Loucy (cell line): ENCODE measurements at regions not wholly inside any gene's neighbourhood (a gene's known extent, or its start where the extent isn't known, plus 50 kb on each side); places are given as distances from the start of the nearest gene placed in this dataset.

Experiments
- H2AFZ ChIP-seq: fragments of 200-600 bp; sonication (generic); 2 replicates; pipeline ENCODE4 v1.6.0; 2016; ENCODE audit warnings: antibody characterized with exemption, mild to moderate bottlenecking, low read length, moderate library complexity
- H3F3A ChIP-seq: fragments of 200-600 bp; 2 replicates; pipeline ENCODE4 v1.6.0; 2016; ENCODE audit warnings: antibody characterized with exemption, low read depth, mild to moderate bottlenecking
- H3K27me3 ChIP-seq: fragments of 200-600 bp; sonication (generic); 2 replicates; pipeline ENCODE4 v1.6.1; 2014; ENCODE audit warnings: low read length, mild to moderate bottlenecking; ENCODE audit not compliant: insufficient read depth, poor library complexity, severe bottlenecking
- H3K36me3 ChIP-seq: fragments of 200-600 bp; sonication (generic); 2 replicates; pipeline ENCODE4 v1.6.1; 2016; ENCODE audit warnings: low read length; ENCODE audit not compliant: insufficient read depth
- H3K4me1 ChIP-seq: fragments of 200-600 bp; sonication (generic); 2 replicates; pipeline ENCODE4 v1.5.1; 2014; ENCODE audit warnings: low read length, mild to moderate bottlenecking; ENCODE audit not compliant: insufficient read depth, poor library complexity, severe bottlenecking
- H3K4me2 ChIP-seq: fragments of 200-600 bp; sonication (generic); 2 replicates; pipeline ENCODE4 v1.6.0; 2014; ENCODE audit warnings: antibody characterized with exemption, low read length, low read depth, mild to moderate bottlenecking; ENCODE audit not compliant: poor library complexity, severe bottlenecking
- H3K4me3 ChIP-seq: fragments of 200-600 bp; sonication (generic); 2 replicates; pipeline ENCODE4 v1.5.1; 2014; ENCODE audit warnings: low read length, mild to moderate bottlenecking, mixed read lengths; ENCODE audit not compliant: poor library complexity, severe bottlenecking
- H3K79me2 ChIP-seq: fragments of 200-600 bp; sonication (generic); 2 replicates; pipeline ENCODE4 v1.6.1; 2014; ENCODE audit warnings: low read length; ENCODE audit not compliant: insufficient read depth
- H3K9ac ChIP-seq: fragments of 200-600 bp; sonication (generic); 2 replicates; pipeline ENCODE4 v1.6.0; 2014; ENCODE audit warnings: mild to moderate bottlenecking, low read depth, low read length, moderate library complexity; ENCODE audit not compliant: poor library complexity, severe bottlenecking
- H3K9me2 ChIP-seq: fragments of 200-600 bp; sonication (generic); replicated peaks from 2 replicates; pipeline ENCODE4 v1.6.1; 2016; ENCODE audit warnings: low read depth, low read length, mixed read lengths
- H3K9me3 ChIP-seq: fragments of 200-600 bp; sonication (generic); 2 replicates; pipeline ENCODE4 v1.6.1; 2014; ENCODE audit warnings: mild to moderate bottlenecking, antibody characterized with exemption, low read length, low read depth; ENCODE audit not compliant: insufficient read depth
- H4K20me1 ChIP-seq: fragments of 200-600 bp; sonication (generic); 2 replicates; pipeline ENCODE4 v1.6.0; 2014; ENCODE audit warnings: antibody characterized with exemption, low read length, mild to moderate bottlenecking; ENCODE audit not compliant: insufficient read depth, poor library complexity, severe bottlenecking
- EZH2phosphoT487 ChIP-seq: fragments of 200-600 bp; IDR thresholded peaks from 2 replicates; pipeline ENCODE4 v1.6.1; 2018; ENCODE audit warnings: antibody characterized with exemption, mild to moderate bottlenecking, moderate library complexity, borderline replicate concordance
- TF ChIP-seq, protein P1 (sequence below): fragments of 200-600 bp; sonication (generic); conservative IDR thresholded peaks from 2 replicates; pipeline ENCODE4 v1.5.1; 2014; ENCODE audit warnings: mild to moderate bottlenecking, antibody characterized with exemption, low read length

GRCh38 chr7:116087984-116088383, 57.4 kb upstream of the TFEC start:
- Histone ChIP-seq H3K9ac (no peak overlapping the region), H3K4me3 (no peak overlapping the region), H3K36me3 (no peaks in the 10 kb centered on the region), H3K4me1 (no peaks in the 10 kb centered on the region), H3K9me3 (no peaks in the 10 kb centered on the region), H3K79me2 (no peaks in the 10 kb centered on the region), H4K20me1 (no peaks in the 10 kb centered on the region), H3K4me2 (no peak overlapping the region), H3K9me2 (no peaks in the 10 kb centered on the region), H3K27me3 (no peaks in the 10 kb centered on the region), H3F3A (no peaks in the 10 kb centered on the region), H2AFZ (no peak overlapping the region)
- TF ChIP-seq, protein P1, sequence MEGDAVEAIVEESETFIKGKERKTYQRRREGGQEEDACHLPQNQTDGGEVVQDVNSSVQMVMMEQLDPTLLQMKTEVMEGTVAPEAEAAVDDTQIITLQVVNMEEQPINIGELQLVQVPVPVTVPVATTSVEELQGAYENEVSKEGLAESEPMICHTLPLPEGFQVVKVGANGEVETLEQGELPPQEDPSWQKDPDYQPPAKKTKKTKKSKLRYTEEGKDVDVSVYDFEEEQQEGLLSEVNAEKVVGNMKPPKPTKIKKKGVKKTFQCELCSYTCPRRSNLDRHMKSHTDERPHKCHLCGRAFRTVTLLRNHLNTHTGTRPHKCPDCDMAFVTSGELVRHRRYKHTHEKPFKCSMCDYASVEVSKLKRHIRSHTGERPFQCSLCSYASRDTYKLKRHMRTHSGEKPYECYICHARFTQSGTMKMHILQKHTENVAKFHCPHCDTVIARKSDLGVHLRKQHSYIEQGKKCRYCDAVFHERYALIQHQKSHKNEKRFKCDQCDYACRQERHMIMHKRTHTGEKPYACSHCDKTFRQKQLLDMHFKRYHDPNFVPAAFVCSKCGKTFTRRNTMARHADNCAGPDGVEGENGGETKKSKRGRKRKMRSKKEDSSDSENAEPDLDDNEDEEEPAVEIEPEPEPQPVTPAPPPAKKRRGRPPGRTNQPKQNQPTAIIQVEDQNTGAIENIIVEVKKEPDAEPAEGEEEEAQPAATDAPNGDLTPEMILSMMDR: no peak
- TF ChIP-seq EZH2phosphoT487: no peak

DNA sequence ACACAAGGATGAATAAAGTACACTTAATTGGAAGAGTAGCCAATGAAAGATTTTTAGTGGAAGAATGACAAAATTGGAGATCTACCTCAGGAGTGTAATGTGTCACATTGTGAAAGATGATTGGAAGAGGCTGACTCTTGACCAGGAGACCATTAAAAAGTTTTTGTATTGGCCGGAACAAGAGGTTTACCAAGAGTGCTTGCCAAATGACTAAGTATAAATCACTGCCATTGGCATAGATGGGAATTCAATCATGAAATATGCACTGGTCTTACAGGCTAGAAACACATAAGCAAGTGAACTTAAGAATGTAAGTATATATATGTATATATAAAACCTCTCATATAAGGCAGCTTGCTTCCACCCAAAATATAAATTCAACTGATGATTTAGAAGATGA, 58.7 kb upstream of the TFEC start:
- Histone ChIP-seq H3K36me3 (no peaks in the 10 kb centered on the region), H3K9ac (no peak overlapping the region), H3F3A (no peaks in the 10 kb centered on the region), H3K4me1 (no peaks in the 10 kb centered on the region), H3K27me3 (no peaks in the 10 kb centered on the region), H3K9me2 (no peaks in the 10 kb centered on the region), H3K9me3 (no peaks in the 10 kb centered on the region), H3K4me3 (no peak overlapping the region), H3K4me2 (no peak overlapping the region), H2AFZ (peak overlapping the region; percentile 59; the same call in 1 of the 2 replicates), H4K20me1 (no peaks in the 10 kb centered on the region), H3K79me2 (no peaks in the 10 kb centered on the region)
- no peak for TF ChIP-seq EZH2phosphoT487
- TF ChIP-seq, protein P1: no peak

GRCh38 chr7:116093516-116094301, 63.1 kb upstream of the TFEC start:
- Histone ChIP-seq H3K79me2 (no peaks in the 10 kb centered on the region), H3K9ac (no peak overlapping the region), H4K20me1 (no peaks in the 10 kb centered on the region), H2AFZ (no peak overlapping the region), H3K9me3 (no peaks in the 10 kb centered on the region), H3K4me1 (peaks cover 9% of the 10 kb centered on the region), H3F3A (no peaks in the 10 kb centered on the region), H3K27me3 (no peaks in the 10 kb centered on the region), H3K36me3 (no peaks in the 10 kb centered on the region), H3K4me3 (no peak overlapping the region), H3K9me2 (no peaks in the 10 kb centered on the region), H3K4me2 (no peak overlapping the region)
- TF ChIP-seq, protein P1: no peak
- no peak for TF ChIP-seq EZH2phosphoT487
